ENCODE measurements at regions not wholly inside any gene's neighbourhood (a gene's known extent, or its start where the extent isn't known, plus 50 kb on each side); places are given as distances from the start of the nearest gene placed in this dataset.

- DNase-seq (ENCODE audit: low read depth), result no peak
Observed at GRCh38 chr3:182067423-182067822, 355.7 kb downstream of the SOX2 start.

GRCh38 chr3:182078316-182078715, 366.6 kb downstream of the SOX2 start:
- DNase-seq (ENCODE audit: low read depth), result no peak

- DNase-seq (ENCODE audit: low read depth), result no peak
Observed at GRCh38 chr3:182078929-182079328, 367.2 kb downstream of the SOX2 start.

GRCh38 chr3:182081096-182081495, 369.4 kb downstream of the SOX2 start:
- DNase-seq (ENCODE audit: low read depth), result no peak

- no peak for DNase-seq (ENCODE audit: low read depth)
Observed at GRCh38 chr3:182083112-182083511, 371.4 kb downstream of the SOX2 start.

GRCh38 chr3:182092662-182093262, 381.0 kb downstream of the SOX2 start:
- DNase-seq (ENCODE audit: low read depth), result no peak

GRCh38 chr3:182094321-182094720, 382.6 kb downstream of the SOX2 start:
- DNase-seq (ENCODE audit: low read depth), result no peak

- no peak for DNase-seq (ENCODE audit: low read depth)
Observed at GRCh38 chr3:182104881-182105280, 393.2 kb downstream of the SOX2 start.

GRCh38 chr3:182105875-182106274, 394.1 kb downstream of the SOX2 start:
- no peak for DNase-seq (ENCODE audit: low read depth)

- DNase-seq (ENCODE audit: low read depth), result no peak
Observed at GRCh38 chr3:182108371-182108770, 396.6 kb downstream of the SOX2 start.

GRCh38 chr3:182111967-182112366, 400.2 kb downstream of the SOX2 start:
- DNase-seq (ENCODE audit: low read depth), result no peak

- no peak for DNase-seq (ENCODE audit: low read depth)
Observed at GRCh38 chr3:182115328-182116015, 403.7 kb downstream of the SOX2 start.

- no peak for DNase-seq (ENCODE audit: low read depth)
Observed at GRCh38 chr3:182116386-182116785, 404.7 kb downstream of the SOX2 start.

GRCh38 chr3:182117131-182117530, 405.4 kb downstream of the SOX2 start:
- DNase-seq (ENCODE audit: low read depth), result no peak

- no peak for DNase-seq (ENCODE audit: low read depth)
Observed at GRCh38 chr3:182117583-182117982, 405.9 kb downstream of the SOX2 start.

- peak; percentile 6 for DNase-seq (ENCODE audit: low read depth)
Observed at GRCh38 chr3:182118066-182118465, 406.3 kb downstream of the SOX2 start.

- DNase-seq (ENCODE audit: low read depth), result no peak
Observed at GRCh38 chr3:182121401-182121800, 409.7 kb downstream of the SOX2 start.

- DNase-seq (ENCODE audit: low read depth), result no peak
Observed at GRCh38 chr3:182122779-182123178, 411.1 kb downstream of the SOX2 start.

- no peak for DNase-seq (ENCODE audit: low read depth)
Observed at GRCh38 chr3:182124187-182124586, 412.5 kb downstream of the SOX2 start.

- DNase-seq (ENCODE audit: low read depth), result no peak
Observed at GRCh38 chr3:182124716-182125115, 413.0 kb downstream of the SOX2 start.

GRCh38 chr3:182129740-182130139, 418.0 kb downstream of the SOX2 start:
- DNase-seq (ENCODE audit: low read depth), result no peak

- no peak for DNase-seq (ENCODE audit: low read depth)
Observed at GRCh38 chr3:182133752-182134151, 422.0 kb downstream of the SOX2 start.

GRCh38 chr3:182135056-182135455, 423.3 kb downstream of the SOX2 start:
- DNase-seq (ENCODE audit: low read depth), result no peak
